ENCODE measurements at regions not wholly inside any gene's neighbourhood (a gene's known extent, or its start where the extent isn't known, plus 50 kb on each side); places are given as distances from the start of the nearest gene placed in this dataset.

GRCh38 chr16:73771196-73772064 lies 525.2 kb upstream of the PSMD7 start:
- H3K9me3 ChIP-seq = no peaks in the 10 kb centered on the region
- H3K36me3 ChIP-seq = no peaks in the 10 kb centered on the region
- no peaks in the 10 kb centered on the region for H3K27me3 ChIP-seq
- no peak overlapping the region for H3K4me3 ChIP-seq (ENCODE audit: low read depth, low read length)
- no peak for DNase-seq
- no peaks in the 10 kb centered on the region for H3K4me1 ChIP-seq
- no peak for TF ChIP-seq CTCF (IDR thresholded peaks at IDR 0.05; ENCODE audit: low read depth, low read length)

- Histone ChIP-seq H3K36me3 (no peaks in the 10 kb centered on the region), H3K27me3 (no peaks in the 10 kb centered on the region), H3K4me3 (ENCODE audit: low read depth, low read length) (no peak overlapping the region), H3K4me1 (no peaks in the 10 kb centered on the region), H3K9me3 (no peaks in the 10 kb centered on the region)
- no peak for TF ChIP-seq CTCF (IDR thresholded peaks at IDR 0.05; ENCODE audit: low read depth, low read length)
- DNase-seq = no peak
These were observed 527.8 kb upstream of the PSMD7 start for GRCh38 chr16:73768786-73769203.

GRCh38 chr16:73764321-73764720 lies 532.3 kb upstream of the PSMD7 start:
- no peak for DNase-seq
- TF ChIP-seq CTCF (IDR thresholded peaks at IDR 0.05; ENCODE audit: low read depth, low read length) = no peak
- no peaks in the 10 kb centered on the region for H3K27me3 ChIP-seq
- H3K36me3 ChIP-seq = no peaks in the 10 kb centered on the region
- H3K4me3 ChIP-seq (ENCODE audit: low read depth, low read length) = no peak overlapping the region
- no peaks in the 10 kb centered on the region for H3K4me1 ChIP-seq
- H3K9me3 ChIP-seq = no peaks in the 10 kb centered on the region

GRCh38 chr16:73756289-73757178 lies 540.1 kb upstream of the PSMD7 start:
- H3K4me1 ChIP-seq = no peaks in the 10 kb centered on the region
- no peaks in the 10 kb centered on the region for H3K9me3 ChIP-seq
- no peak overlapping the region for H3K4me3 ChIP-seq (ENCODE audit: low read depth, low read length)
- H3K27me3 ChIP-seq = no peaks in the 10 kb centered on the region
- no peaks in the 10 kb centered on the region for H3K36me3 ChIP-seq
- TF ChIP-seq CTCF (IDR thresholded peaks at IDR 0.05; ENCODE audit: low read depth, low read length) = no peak
- DNase-seq = no peak

- Histone ChIP-seq H3K4me1 (no peaks in the 10 kb centered on the region), H3K36me3 (no peaks in the 10 kb centered on the region), H3K9me3 (no peaks in the 10 kb centered on the region), H3K4me3 (ENCODE audit: low read depth, low read length) (no peak overlapping the region), H3K27me3 (no peaks in the 10 kb centered on the region)
- no peak for TF ChIP-seq CTCF (IDR thresholded peaks at IDR 0.05; ENCODE audit: low read depth, low read length)
- DNase-seq = no peak
These were observed 542.7 kb upstream of the PSMD7 start for GRCh38 chr16:73753931-73754330.
